GM18861 (cell line): ENCODE measurements at regions not wholly inside any gene's neighbourhood (a gene's known extent, or its start where the extent isn't known, plus 50 kb on each side); places are given as distances from the start of the nearest gene placed in this dataset.
"Not testable (repeated sequence)": the region's sequence is repeated elsewhere in the genome, so short reads cannot be mapped to it uniquely, and the experiment has no call there.

Experiments used
- ATAC-seq: cut with Tn5 transposase; IDR thresholded peaks from one replicate; pipeline ENCODE4 v1.9.1; 2021; ENCODE audit not compliant: unreplicated experiment

DNA sequence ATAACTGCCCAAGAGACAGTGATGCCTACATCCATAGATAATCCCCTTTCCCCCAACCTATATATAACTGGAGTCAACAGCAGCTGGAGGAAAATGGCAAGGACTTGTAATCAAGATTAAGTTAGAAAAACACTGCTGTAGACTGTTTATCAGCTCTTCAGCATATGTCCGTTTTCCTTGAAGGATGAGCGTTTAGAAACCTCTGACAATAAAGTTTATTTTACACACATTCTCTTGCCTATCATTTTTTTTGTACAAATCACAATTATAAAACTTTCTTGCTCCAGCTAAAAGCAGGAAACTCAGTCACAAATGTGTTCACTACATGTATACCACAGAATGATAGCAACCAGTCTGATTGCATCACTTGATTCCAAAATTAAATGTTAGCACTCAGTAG, 50.8 kb downstream of the PPIAL4G start:
- not testable (repeated sequence) for ATAC-seq

GRCh38 chr1:148429856-148430255, 53.2 kb downstream of the PPIAL4G start:
- not testable (repeated sequence) for ATAC-seq

- not testable (repeated sequence) for ATAC-seq
These were observed 56.0 kb downstream of the PPIAL4G start for GRCh38 chr1:148426940-148427611.

DNA sequence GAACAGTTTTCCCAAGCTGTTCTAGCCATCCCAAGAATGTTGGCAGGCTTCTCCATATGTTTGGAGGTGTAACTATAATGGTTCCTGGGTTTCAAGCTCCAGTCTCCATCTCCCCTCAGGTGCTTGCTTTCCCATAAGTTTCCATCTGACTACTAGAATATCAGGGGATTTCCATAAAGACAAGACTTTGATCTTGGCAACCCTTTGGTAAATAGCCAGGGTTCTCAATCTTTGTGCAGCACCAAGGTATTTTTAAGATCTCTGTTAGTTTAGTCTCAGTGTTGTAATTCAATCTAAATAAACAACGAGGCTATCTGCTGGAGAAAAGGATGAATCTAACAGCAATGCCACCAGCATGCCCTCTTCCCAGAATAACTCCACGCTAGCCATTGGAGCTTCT, 56.7 kb downstream of the PPIAL4G start:
- not testable (repeated sequence) for ATAC-seq

GRCh38 chr1:148424143-148425003, 58.7 kb downstream of the PPIAL4G start:
- ATAC-seq = not testable (repeated sequence)

GRCh38 chr1:148422921-148423320, 60.2 kb downstream of the PPIAL4G start:
- not testable (repeated sequence) for ATAC-seq

GRCh38 chr1:148417241-148417640, 65.9 kb downstream of the PPIAL4G start:
- ATAC-seq = not testable (repeated sequence)

DNA sequence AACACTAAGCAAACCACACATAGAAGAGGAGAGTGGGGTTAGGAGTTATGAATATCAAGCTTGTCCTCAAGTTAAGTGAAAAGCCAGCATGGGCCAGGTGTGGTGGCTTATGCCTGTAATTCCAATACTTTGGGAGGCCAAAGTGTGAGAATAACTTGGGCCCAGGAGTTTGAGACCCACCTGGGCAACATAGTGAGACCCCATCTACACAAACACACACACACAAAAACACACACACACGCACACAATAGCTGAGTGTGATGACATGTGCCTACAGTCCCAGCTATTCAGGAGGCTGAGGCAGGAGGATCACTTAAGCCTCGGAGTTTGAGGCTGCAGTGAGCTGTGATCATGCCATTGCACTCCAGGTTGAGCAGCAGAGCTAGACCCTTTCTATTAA, 69.7 kb downstream of the PPIAL4G start:
- ATAC-seq = not testable (repeated sequence)

GRCh38 chr1:148404786-148405568, 78.1 kb downstream of the PPIAL4G start:
- ATAC-seq = not testable (repeated sequence)

- not testable (repeated sequence) for ATAC-seq
These were observed 79.2 kb downstream of the PPIAL4G start for GRCh38 chr1:148403925-148404324.

GRCh38 chr1:148403085-148403456, 80.0 kb downstream of the PPIAL4G start:
- not testable (repeated sequence) for ATAC-seq

DNA sequence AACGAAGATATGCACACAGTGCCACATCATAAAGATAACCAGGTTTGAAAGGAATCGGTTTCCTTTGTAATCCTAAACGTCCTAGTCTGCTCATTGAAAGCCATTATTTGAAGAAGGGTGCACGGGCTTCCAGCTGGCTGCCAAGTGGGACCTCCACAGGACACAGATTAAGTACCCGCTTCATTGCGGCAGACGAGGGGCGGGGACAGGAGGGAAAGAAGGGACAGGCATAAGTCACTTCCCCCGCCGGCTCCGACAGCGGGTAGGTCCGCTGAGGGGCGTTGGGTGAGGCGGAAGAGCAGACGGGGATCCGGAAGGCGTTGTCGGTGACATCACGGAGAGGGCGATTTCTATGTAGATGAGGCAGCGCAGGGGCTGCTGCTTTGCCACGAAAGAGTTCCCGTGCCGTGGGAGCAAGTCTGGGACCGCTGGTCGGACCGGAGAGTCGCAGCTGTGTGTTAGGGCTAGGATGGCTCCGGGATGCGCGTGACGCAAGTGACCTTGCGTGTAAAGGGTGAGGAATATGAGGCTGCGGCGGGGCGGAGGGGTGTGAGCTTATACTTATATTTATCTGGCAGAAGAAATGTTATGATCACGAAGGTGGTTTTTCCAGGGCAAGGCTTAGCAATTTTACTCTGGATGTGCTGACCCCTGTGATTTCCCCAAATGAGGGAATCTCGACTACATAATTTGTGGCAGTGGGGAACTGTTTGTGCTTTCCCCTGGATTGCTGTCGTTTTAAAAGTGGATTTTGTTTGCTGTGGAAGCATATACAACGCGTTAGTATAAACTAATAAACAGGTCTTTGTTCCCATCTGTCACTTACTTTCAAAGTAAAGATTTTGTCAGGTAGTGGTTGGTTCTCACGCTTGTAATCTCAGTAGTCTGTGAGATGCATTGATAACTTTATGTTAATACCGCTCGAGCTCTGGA, 80.7 kb downstream of the PPIAL4G start:
- peak; percentile 95 for ATAC-seq

DNA sequence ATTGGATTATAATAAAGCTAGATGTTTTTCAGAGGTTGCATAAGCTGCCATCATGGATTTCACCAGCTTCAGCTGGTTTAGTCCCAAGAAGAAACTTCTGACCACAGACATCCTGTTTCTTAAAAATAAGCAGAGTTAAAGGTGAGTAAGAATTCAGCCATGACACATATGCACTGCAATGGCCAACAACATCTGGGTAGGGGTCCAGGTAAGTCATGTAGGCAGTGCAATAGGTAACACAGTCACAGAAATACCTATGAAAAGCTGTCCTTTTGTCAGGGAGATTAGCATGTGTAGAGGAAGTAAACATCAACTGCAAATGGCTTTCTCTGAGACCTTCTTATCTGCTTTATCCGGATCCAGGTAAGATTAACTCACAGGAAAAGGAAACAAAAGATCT, 85.6 kb downstream of the PPIAL4G start:
- ATAC-seq = not testable (repeated sequence)

GRCh38 chr1:148392505-148392904, 90.6 kb downstream of the PPIAL4G start:
- ATAC-seq = not testable (repeated sequence)

DNA sequence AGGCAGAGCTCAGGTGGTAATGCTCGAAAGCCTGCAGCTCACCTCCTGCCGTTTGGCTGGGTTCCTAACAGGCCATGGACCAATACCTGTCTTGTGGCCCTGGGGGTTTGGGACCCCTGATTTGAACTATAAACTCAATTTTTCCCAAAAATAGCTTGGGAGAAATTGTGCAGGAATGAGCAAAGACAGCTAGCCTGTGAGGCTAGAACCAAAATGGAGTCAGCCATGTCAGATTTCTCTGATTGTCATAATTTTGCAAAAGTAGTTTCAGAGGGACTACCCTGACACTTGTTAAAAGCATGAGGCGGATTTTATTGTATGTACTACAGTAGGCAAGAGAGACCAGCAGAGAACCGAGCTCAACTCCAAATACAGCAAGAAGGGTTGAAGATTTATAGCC, 91.8 kb downstream of the PPIAL4G start:
- ATAC-seq = not testable (repeated sequence)

DNA sequence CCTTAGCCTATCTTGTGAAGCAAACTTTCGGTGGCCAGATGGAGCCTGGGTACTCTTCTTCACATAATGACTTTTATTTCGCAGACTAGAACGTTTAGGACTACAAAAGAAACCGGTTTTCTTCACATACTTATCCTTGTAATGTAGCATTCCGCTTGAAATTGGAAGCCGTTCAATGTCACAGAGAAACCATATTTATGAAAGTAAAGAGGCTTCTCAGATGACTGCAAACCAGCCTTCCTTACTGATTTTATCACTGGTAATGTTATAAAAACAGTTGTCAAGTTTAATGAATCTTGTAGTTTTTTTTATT, 94.1 kb downstream of the PPIAL4G start:
- no peak for ATAC-seq

DNA sequence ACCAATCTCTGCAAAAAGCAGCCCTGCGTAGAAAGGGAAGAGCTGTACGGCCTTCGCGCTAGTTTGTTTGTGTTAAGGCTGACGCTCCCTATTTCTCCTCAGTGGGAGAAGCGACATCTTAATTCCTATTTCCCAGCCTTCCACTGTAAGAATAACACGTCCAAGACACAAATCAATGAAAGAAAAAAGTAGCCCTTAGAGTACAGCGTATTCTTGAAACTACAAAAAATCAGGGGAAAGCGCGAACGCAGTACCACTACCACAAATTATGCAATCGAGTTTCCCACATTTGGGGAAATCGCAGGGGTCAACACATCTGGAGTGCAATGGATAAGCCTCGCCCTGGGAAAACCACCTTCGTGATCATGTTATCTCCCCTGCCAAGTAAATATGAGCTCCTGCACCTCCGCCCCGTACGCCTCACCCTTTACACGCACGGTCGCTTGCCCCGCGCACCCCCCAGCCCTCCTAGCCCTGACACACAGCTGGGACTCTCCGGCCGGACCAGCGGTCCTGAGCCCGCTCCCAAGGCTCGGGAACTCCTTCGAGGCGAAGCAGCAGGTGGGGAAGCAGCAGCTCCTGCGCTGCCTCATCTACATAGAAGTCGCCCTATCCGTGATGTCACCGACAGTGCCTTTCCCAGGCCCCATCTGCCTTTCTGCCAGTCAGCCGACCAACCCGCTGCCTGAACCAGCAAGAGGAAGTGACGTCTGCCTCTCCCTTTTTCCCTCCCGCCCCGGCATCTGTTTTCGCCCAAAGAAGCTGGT, 94.7 kb downstream of the PPIAL4G start:
- ATAC-seq = no peak

DNA sequence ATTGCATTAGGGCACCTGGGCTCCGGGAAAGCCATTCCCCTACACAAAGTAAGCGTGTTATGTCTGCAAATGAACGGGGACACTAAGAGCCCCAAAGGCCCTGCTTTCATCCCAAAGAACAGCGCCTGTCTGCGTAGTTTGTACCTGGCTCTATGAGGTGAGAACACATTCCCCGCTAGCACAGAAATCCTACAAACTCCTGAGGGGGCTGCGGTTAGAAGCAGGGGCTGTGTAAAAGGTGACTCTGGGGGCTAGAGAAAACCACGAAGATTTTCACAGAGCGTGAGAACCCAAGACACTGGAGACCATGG, 95.2 kb downstream of the PPIAL4G start:
- not testable (repeated sequence) for ATAC-seq

DNA sequence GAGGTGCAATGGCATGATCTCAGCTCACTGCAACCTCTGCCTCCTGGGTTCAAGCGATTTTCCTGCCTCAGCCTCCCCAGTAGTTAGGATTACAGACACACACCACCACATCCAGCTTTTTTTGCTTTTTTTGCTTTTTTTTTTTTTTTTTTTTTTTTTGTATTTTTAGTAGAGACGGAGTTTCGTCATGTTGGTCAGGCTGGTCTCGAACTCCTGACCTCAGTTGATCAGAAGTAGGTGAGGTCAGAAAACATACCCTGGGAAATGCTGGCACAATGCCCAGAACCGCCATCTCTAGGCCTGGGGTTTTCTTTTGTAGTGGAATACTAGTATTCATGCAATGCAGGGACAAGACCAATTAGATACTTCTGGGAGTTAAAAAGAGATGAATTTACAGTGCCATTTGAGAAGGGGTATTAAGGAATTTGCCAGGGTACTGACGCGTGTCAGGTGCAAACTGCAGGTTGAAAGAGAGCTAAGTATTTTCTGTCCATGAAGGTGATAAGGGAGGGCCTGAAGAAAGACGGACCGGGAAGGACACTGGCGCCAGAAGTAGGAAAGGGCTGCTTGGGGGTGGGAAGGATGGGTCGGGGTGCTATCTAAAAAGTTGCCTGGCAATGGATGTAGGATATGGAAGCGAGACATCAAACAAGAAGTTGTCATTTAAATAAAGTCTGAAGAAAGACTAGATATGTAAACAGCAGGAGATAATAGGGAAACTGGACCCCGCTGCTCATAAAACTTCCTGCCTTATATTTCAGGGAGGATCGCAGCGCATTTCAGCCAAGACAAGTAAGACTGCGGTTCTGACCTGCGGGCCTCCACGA, 95.8 kb downstream of the PPIAL4G start:
- ATAC-seq = not testable (repeated sequence)
